K562 (cell line): ENCODE measurements at regions not wholly inside any gene's neighbourhood (a gene's known extent, or its start where the extent isn't known, plus 50 kb on each side); places are given as distances from the start of the nearest gene placed in this dataset.

Experiments
- ARID1B ChIP-seq: fragments of 450-650 bp; IDR thresholded peaks from 2 replicates; pipeline ENCODE4 v1.6.1; 2016; ENCODE audit warnings: antibody characterized with exemption, mild to moderate bottlenecking, inconsistent platforms
- BMI1 ChIP-seq: fragments of 150-350 bp; IDR thresholded peaks from 2 replicates; pipeline ENCODE4 v1.6.1; 2014; ENCODE audit warnings: low read length
- BRD9 ChIP-seq: fragments of 450-650 bp; IDR thresholded peaks from 2 replicates; pipeline ENCODE4 v1.6.1; 2018; ENCODE audit warnings: low read depth; ENCODE audit not compliant: partially characterized antibody
- DPF2 ChIP-seq: fragments of 450-650 bp; IDR thresholded peaks from 2 replicates; pipeline ENCODE4 v1.6.1; 2016
- IFI16 ChIP-seq: fragments of 250-450 bp; sonication (Bioruptor Pico); IDR thresholded peaks from 2 replicates; pipeline ENCODE4 v2.1.2; 2022; ENCODE audit warnings: mild to moderate bottlenecking, inconsistent platforms
- KDM1A ChIP-seq, 2 experiments: fragments of 450-650 bp; IDR thresholded peaks; 2 replicates each; pipeline ENCODE4 v1.6.1; 2016; ENCODE audit warnings: mild to moderate bottlenecking in 2 of 2
- MEF2A ChIP-seq: IDR thresholded peaks from 2 replicates; pipeline ENCODE4 v1.6.1; 2011; ENCODE audit warnings: low read depth, mild to moderate bottlenecking, low read length, moderate library complexity; ENCODE audit not compliant: control insufficient read depth
- NCOR1 ChIP-seq: fragments of 450-650 bp; IDR thresholded peaks from 2 replicates; pipeline ENCODE4 v1.6.1; 2016; ENCODE audit warnings: mild to moderate bottlenecking, moderate library complexity
- NEUROD1 ChIP-seq: fragments of 150-350 bp; IDR thresholded peaks from 2 replicates; pipeline ENCODE4 v1.6.1; 2014; ENCODE audit warnings: borderline replicate concordance, low read length, low read depth; ENCODE audit not compliant: partially characterized antibody
- NONO ChIP-seq, 2 experiments: fragments of 200-400 bp in 1 of 2; fragments of 450-650 bp in 1 of 2; formaldehyde crosslinking in 1 of 2; IDR thresholded peaks; 2 replicates each; pipeline ENCODE4 v1.6.1; 2017; ENCODE audit warnings: low read depth in 2 of 2, mild to moderate bottlenecking in 2 of 2, moderate library complexity in 2 of 2, low read length in 1 of 2
- POLR2G ChIP-seq: fragments of 200-400 bp; formaldehyde crosslinking; IDR thresholded peaks from 2 replicates; pipeline ENCODE4 v1.6.1; 2017; ENCODE audit warnings: low read depth, mild to moderate bottlenecking, antibody characterized with exemption, low read length, moderate library complexity
- SRSF3 ChIP-seq: fragments of 200-400 bp; formaldehyde crosslinking; IDR thresholded peaks from 2 replicates; pipeline ENCODE4 v1.6.1; 2016; ENCODE audit warnings: mild to moderate bottlenecking, low read length, moderate library complexity; ENCODE audit not compliant: insufficient read depth
- TAF7 ChIP-seq: fragments of 450-650 bp; IDR thresholded peaks from 2 replicates; pipeline ENCODE4 v1.6.1; 2016; ENCODE audit warnings: missing genetic modification characterization, missing compliant biosample characterization
- TCF3 ChIP-seq: sonication (generic); formaldehyde crosslinking; IDR thresholded peaks from 2 replicates; pipeline ENCODE4 v1.4.0; 2020; ENCODE audit warnings: mild to moderate bottlenecking, missing genetic modification reagents
- ZNF280A ChIP-seq: fragments of 450-650 bp; IDR thresholded peaks from 2 replicates; pipeline ENCODE4 v1.6.1; 2018; ENCODE audit warnings: mild to moderate bottlenecking, low read depth; ENCODE audit not compliant: partially characterized antibody
- ZNF407 ChIP-seq: fragments of 450-650 bp; IDR thresholded peaks from 2 replicates; pipeline ENCODE4 v1.6.1; 2016; ENCODE audit warnings: low read depth
- ZNF511 ChIP-seq: sonication (generic); formaldehyde crosslinking; IDR thresholded peaks from 2 replicates; pipeline ENCODE4 v1.8.0; 2022; ENCODE audit warnings: mild to moderate bottlenecking, missing genetic modification reagents

GRCh38 chr3:193997228-193998122 is 138.5 kb upstream of the HES1 start (continued):
- TF ChIP-seq ZNF280A (no peak), IFI16 (CRISPR knock-in tag) (no peak), SRSF3 (no peak), POLR2G (no peak), ARID1B (peak; percentile 60), TAF7 (no peak), NCOR1 (peak; percentile 76), ZNF511 (CRISPR knock-in tag) (no peak), KDM1A (IDR thresholded peaks at IDR 0.05) (peak; percentile 41 to 43; a peak in 3 of 4 replicates), MEF2A (peak; percentile 57; the same call in 1 of the 2 replicates), BMI1 (no peak), BRD9 (no peak), ZNF407 (no peak), NONO (IDR thresholded peaks at IDR 0.05; ENCODE audit: low read depth in 2 of 2, low read length in 1 of 2) (no peak), TCF3 (peak; percentile 46; the same call in 1 of the 2 replicates), NEUROD1 (no peak), DPF2 (peak; percentile 43)
